K562 (cell line): ENCODE measurements at regions not wholly inside any gene's neighbourhood (a gene's known extent, or its start where the extent isn't known, plus 50 kb on each side); places are given as distances from the start of the nearest gene placed in this dataset.

Experiments used
- ATAC-seq: fragments of 200-7000 bp; cut with Tn5 transposase; 3 replicates; pipeline ENCODE4 v1.9.1; 2020; ENCODE audit warnings: moderate library complexity
- BruUV-seq: library from RNA; stranded (reverse); fragments of 400-500 nt; replicated peaks from 2 replicates; lab custom pipeline; 2021; lab: Mats Ljungman, UMichigan
- CTCF ChIA-PET: fragments of 300-600 bp; formaldehyde crosslinking; extraction: SDS; loops from one replicate; lab custom pipeline; 2021; ENCODE audit warnings: low intra/inter-chr PET ratio; lab: Yijun Ruan, JAX
- POLR2A ChIA-PET: fragments of 300-600, 350-650 bp; sonication (Branson Sonifier 250); formaldehyde crosslinking; extraction: SDS; loops from one replicate; lab custom pipeline; 2021; ENCODE audit warnings: antibody characterized with exemption, inconsistent platforms; lab: Yijun Ruan, JAX
- DNase-seq, 4 experiments: peaks; one replicate each; pipeline versions ENCODE4 v3.0.0 to v3.0.0-alpha.2; 2011 to 2018; ENCODE audit warnings: low spot score in 3 of 4, mixed read lengths in 3 of 4; ENCODE audit errors: extremely low read depth in 1 of 4
- FAIRE-seq: peaks from 2 replicates; lab custom pipeline; 2011; peaks lifted over from hg19 to GRCh38; lab: Jason Lieb, UNC
- H2AFZ ChIP-seq: 2 replicates; pipeline ENCODE4 v1.6.0; 2011; ENCODE audit warnings: low read depth, low read length, control low read depth, inconsistent platforms
- H3K27ac ChIP-seq: fragments of 200-600 bp; 3 replicates; pipeline ENCODE4 v1.8.0; 2011; ENCODE audit warnings: low read depth, mild to moderate bottlenecking, control low read depth, inconsistent platforms, low read length, moderate library complexity, mixed read lengths; ENCODE audit errors: extremely low read depth
- H3K27me3 ChIP-seq, 2 experiments: fragments of 300-600 bp in 1 of 2; 2 replicates in 1 of 2; 3 replicates in 1 of 2; pipeline versions ENCODE4 v1.6.0 to v1.8.0; 2011; ENCODE audit warnings: inconsistent platforms in 2 of 2, low read length in 2 of 2, mild to moderate bottlenecking in 1 of 2, mixed read lengths in 1 of 2, moderate library complexity in 1 of 2; ENCODE audit not compliant: control insufficient read depth in 2 of 2, insufficient read depth in 2 of 2
- H3K36me3 ChIP-seq: fragments of 300-600 bp; 3 replicates; pipeline ENCODE4 v1.8.0; 2011; ENCODE audit warnings: mild to moderate bottlenecking, low read length, inconsistent platforms; ENCODE audit not compliant: control insufficient read depth, insufficient read depth
- H3K4me1 ChIP-seq, 2 experiments: fragments of 200-600 bp in 1 of 2; replicated peaks in 1 of 2; 2 replicates in 1 of 2; 3 replicates in 1 of 2; pipeline versions ENCODE4 v1.5.1 to v1.8.0; 2011; ENCODE audit warnings: inconsistent platforms in 2 of 2, low read length in 2 of 2, mild to moderate bottlenecking in 1 of 2, mixed read lengths in 1 of 2, moderate library complexity in 1 of 2; ENCODE audit not compliant: control insufficient read depth in 2 of 2, insufficient read depth in 2 of 2
- H3K4me2 ChIP-seq: 2 replicates; pipeline ENCODE4 v1.6.1; 2011; ENCODE audit warnings: low read length, control low read depth, inconsistent platforms, mixed read lengths; ENCODE audit not compliant: insufficient read depth
- H3K4me3 ChIP-seq: fragments of 200-600 bp; sonication (generic), shearing (Covaris generic); 2 replicates; pipeline ENCODE4 v1.5.1; 2016; ENCODE audit warnings: control low read depth, inconsistent platforms
- H3K79me2 ChIP-seq: fragments of 200-600 bp; 3 replicates; pipeline ENCODE4 v1.8.0; 2011; ENCODE audit warnings: low read length, inconsistent platforms; ENCODE audit not compliant: control insufficient read depth, insufficient read depth
- H3K9ac ChIP-seq, 2 experiments: 2 replicates each; pipeline versions ENCODE4 v1.6.0 to v1.6.1; 2011; ENCODE audit warnings: low read depth in 2 of 2, low read length in 2 of 2, control low read depth in 1 of 2, inconsistent platforms in 1 of 2, mild to moderate bottlenecking in 1 of 2, mixed read lengths in 1 of 2; ENCODE audit not compliant: insufficient read depth in 1 of 2
- H3K9me1 ChIP-seq: one replicate; pipeline ENCODE4 v1.6.0; 2011; ENCODE audit warnings: inconsistent platforms, mild to moderate bottlenecking, low read length, moderate library complexity; ENCODE audit not compliant: control insufficient read depth, insufficient read depth
- H3K9me3 ChIP-seq: replicated peaks from 2 replicates; pipeline ENCODE4 v1.5.1; 2011; ENCODE audit warnings: low read depth, low read length, inconsistent platforms; ENCODE audit not compliant: control insufficient read depth, insufficient read depth
- H4K20me1 ChIP-seq: replicated peaks from 2 replicates; pipeline ENCODE4 v1.6.1; 2011; ENCODE audit warnings: low read length, inconsistent platforms, mixed read lengths; ENCODE audit not compliant: control insufficient read depth, insufficient read depth
- BRD4 ChIP-seq: fragments of 200-600 bp; sonication (generic); IDR thresholded peaks from 2 replicates; pipeline ENCODE4 v1.6.1; 2017; ENCODE audit warnings: inconsistent platforms
- CBX1 ChIP-seq: sonication (generic); IDR thresholded peaks from 2 replicates; pipeline ENCODE4 v1.6.1; 2016; ENCODE audit warnings: antibody characterized with exemption, low read depth, mild to moderate bottlenecking
- FOXJ3 ChIP-seq: sonication (generic); formaldehyde crosslinking; IDR thresholded peaks from 2 replicates; pipeline ENCODE4 v1.4.0; 2020; ENCODE audit warnings: mild to moderate bottlenecking, missing genetic modification reagents
- HSF4 ChIP-seq: fragments of 250-450 bp; sonication (Bioruptor Pico); IDR thresholded peaks from 2 replicates; pipeline ENCODE4 v2.1.2; 2022; ENCODE audit warnings: mild to moderate bottlenecking, moderate library complexity, borderline replicate concordance
- KAT8 ChIP-seq: fragments of 450-650 bp; IDR thresholded peaks from 2 replicates; pipeline ENCODE4 v1.6.1; 2016; ENCODE audit warnings: low read depth, mild to moderate bottlenecking
- SLC30A9 ChIP-seq: fragments of 250-450 bp; sonication (Bioruptor Pico); IDR thresholded peaks from 2 replicates; pipeline ENCODE4 v1.8.0; 2022; ENCODE audit warnings: mild to moderate bottlenecking, moderate library complexity
- SMAD1 ChIP-seq: fragments of 150-350 bp; IDR thresholded peaks from 2 replicates; pipeline ENCODE4 v1.6.1; 2014; ENCODE audit warnings: low read length, low read depth; ENCODE audit not compliant: partially characterized antibody
- SPI1 ChIP-seq: IDR thresholded peaks from 2 replicates; pipeline ENCODE4 v1.6.1; 2011; ENCODE audit warnings: low read depth, low read length, control low read depth, borderline replicate concordance
- ZNF165 ChIP-seq: fragments of 250-450 bp; sonication (Bioruptor Pico); IDR thresholded peaks from 2 replicates; pipeline ENCODE4 v1.4.0; 2020; ENCODE audit warnings: borderline replicate concordance
- ZNF274 ChIP-seq: IDR thresholded peaks from 2 replicates; pipeline ENCODE4 v1.6.1; 2011; ENCODE audit warnings: low read depth, mild to moderate bottlenecking, low read length, moderate library complexity, borderline replicate concordance
- WGBS: fragments of 100-300 bp; shearing (Covaris generic); methylation state at CpG from one replicate; pipeline ENCODE4 v1.1.6; 2016; ENCODE audit warnings: low coverage, mixed read lengths; ENCODE audit not compliant: insufficient coverage; ENCODE audit errors: missing lambda C conversion rate; 5-methylcytosine and 5-hydroxymethylcytosine counted together
- in situ Hi-C: fragments of 300-500 bp; cut with MboI; formaldehyde crosslinking; loops from 4 replicates; pipeline ENCODE4 v1.15.0; 2018; ENCODE audit warnings: inconsistent platforms, mixed read lengths
- intact Hi-C: fragments of 100-400 bp; cut with micrococcal nuclease; formaldehyde crosslinking; loops from 2 replicates; pipeline ENCODE4 v1.14.2; 2022
- TF ChIP-seq, protein P1 (sequence below): fragments of 450-650 bp; IDR thresholded peaks from 2 replicates; pipeline ENCODE4 v1.6.1; 2018; ENCODE audit warnings: mild to moderate bottlenecking, low read depth; ENCODE audit not compliant: partially characterized antibody

DNA sequence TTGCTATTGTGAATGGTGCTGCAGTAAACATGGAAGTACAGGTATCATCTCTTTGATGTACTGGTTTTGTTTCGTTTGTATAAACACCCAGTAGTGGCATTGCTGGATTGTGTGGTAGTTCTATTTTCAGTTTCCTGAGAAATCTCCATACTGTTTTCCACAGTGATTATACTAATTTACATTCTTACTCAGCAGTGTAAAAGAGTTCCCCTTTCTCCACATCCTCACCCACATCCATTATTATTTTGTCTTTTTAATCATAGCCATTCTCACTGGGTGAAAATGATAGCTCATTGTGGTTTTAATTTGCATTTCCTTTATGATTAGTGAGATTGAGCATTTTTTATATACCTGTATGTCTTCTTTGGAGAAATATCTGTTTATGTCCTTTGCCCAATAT is 62.3 kb upstream of the PARP4 start:
- no peak overlapping the region for H3K27ac ChIP-seq
- H3K4me2 ChIP-seq: no peak overlapping the region
- ChIA-PET POLR2A (no interaction called here), CTCF (no interaction called here)
- in situ Hi-C loops: loop anchor here (25.0 kb wide), 1 partner anchor 387 kb away; no protein-coding TSS in a partner anchor
- no peak overlapping the region for H2AFZ ChIP-seq
- TF ChIP-seq ZNF165: no peak
- TF ChIP-seq SPI1: no peak
- no peak for TF ChIP-seq CBX1
- no peak for TF ChIP-seq HSF4 (CRISPR knock-in tag)
- TF ChIP-seq, protein P1, sequence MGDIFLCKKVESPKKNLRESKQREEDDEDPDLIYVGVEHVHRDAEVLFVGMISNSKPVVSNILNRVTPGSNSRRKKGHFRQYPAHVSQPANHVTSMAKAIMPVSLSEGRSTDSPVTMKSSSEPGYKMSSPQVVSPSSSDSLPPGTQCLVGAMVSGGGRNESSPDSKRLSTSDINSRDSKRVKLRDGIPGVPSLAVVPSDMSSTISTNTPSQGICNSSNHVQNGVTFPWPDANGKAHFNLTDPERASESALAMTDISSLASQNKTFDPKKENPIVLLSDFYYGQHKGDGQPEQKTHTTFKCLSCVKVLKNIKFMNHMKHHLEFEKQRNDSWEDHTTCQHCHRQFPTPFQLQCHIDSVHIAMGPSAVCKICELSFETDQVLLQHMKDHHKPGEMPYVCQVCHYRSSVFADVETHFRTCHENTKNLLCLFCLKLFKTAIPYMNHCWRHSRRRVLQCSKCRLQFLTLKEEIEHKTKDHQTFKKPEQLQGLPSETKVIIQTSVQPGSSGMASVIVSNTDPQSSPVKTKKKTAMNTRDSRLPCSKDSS: no peak
- TF ChIP-seq SLC30A9 (CRISPR knock-in tag): no peak
- TF ChIP-seq ZNF274: no peak
- no peak for TF ChIP-seq FOXJ3 (CRISPR knock-in tag)
- no peak for TF ChIP-seq BRD4
- TF ChIP-seq KAT8: no peak
- TF ChIP-seq SMAD1: no peak
- no peaks in the 10 kb centered on the region for H3K27me3 ChIP-seq
- 0% methylated on average over 1 of the region's 1 CpG for WGBS
- no peak overlapping the region for H3K4me3 ChIP-seq
- H3K9me3 ChIP-seq: no peaks in the 10 kb centered on the region
- intact Hi-C loops: no loop called here
- DNase-seq (no peak), ATAC-seq (no peak), FAIRE-seq (no peak)
- no peaks in the 10 kb centered on the region for H3K4me1 ChIP-seq
- no peaks in the 10 kb centered on the region for H3K79me2 ChIP-seq
- H3K36me3 ChIP-seq: no peaks in the 10 kb centered on the region
- BruUV-seq: no TSS peak
- no peaks in the 10 kb centered on the region for H3K9me1 ChIP-seq
- H3K9ac ChIP-seq: no peak overlapping the region
- no peaks in the 10 kb centered on the region for H4K20me1 ChIP-seq
